ENCODE measurements at regions not wholly inside any gene's neighbourhood (a gene's known extent, or its start where the extent isn't known, plus 50 kb on each side); places are given as distances from the start of the nearest gene placed in this dataset.

GRCh38 chr3:170809007-170809974 lies 60.7 kb downstream of the RPL22L1 start (continued):
- TF ChIP-seq PRDM10 (IDR thresholded peaks at IDR 0.05; ENCODE audit: partially characterized antibody) (peak; percentile 11), IFI16 (CRISPR knock-in tag; IDR thresholded peaks at IDR 0.05) (no peak), RREB1 (CRISPR knock-in tag; IDR thresholded peaks at IDR 0.05) (peak; percentile 90; the same call in 1 of the 2 replicates), POLR3G (IDR thresholded peaks at IDR 0.05; ENCODE audit: extremely low read depth, insufficient read length, insufficient replicate concordance) (no peak), CTBP1 (IDR thresholded peaks at IDR 0.05; ENCODE audit: borderline replicate concordance) (peak; percentile 82), ZNF384 (IDR thresholded peaks at IDR 0.05; ENCODE audit: low read depth, low read length) (peak; percentile 8; the same call in 1 of the 2 replicates), DMBX1 (CRISPR knock-in tag; IDR thresholded peaks at IDR 0.05; ENCODE audit: borderline replicate concordance) (peak; percentile 79), GABPB1 (CRISPR knock-in tag; IDR thresholded peaks at IDR 0.05) (no peak), ZEB2 (IDR thresholded peaks at IDR 0.05) (0 out of 2 replicates have a peak, but pooled peaks have one; percentile 31)
- TF ChIP-seq, protein P1, sequence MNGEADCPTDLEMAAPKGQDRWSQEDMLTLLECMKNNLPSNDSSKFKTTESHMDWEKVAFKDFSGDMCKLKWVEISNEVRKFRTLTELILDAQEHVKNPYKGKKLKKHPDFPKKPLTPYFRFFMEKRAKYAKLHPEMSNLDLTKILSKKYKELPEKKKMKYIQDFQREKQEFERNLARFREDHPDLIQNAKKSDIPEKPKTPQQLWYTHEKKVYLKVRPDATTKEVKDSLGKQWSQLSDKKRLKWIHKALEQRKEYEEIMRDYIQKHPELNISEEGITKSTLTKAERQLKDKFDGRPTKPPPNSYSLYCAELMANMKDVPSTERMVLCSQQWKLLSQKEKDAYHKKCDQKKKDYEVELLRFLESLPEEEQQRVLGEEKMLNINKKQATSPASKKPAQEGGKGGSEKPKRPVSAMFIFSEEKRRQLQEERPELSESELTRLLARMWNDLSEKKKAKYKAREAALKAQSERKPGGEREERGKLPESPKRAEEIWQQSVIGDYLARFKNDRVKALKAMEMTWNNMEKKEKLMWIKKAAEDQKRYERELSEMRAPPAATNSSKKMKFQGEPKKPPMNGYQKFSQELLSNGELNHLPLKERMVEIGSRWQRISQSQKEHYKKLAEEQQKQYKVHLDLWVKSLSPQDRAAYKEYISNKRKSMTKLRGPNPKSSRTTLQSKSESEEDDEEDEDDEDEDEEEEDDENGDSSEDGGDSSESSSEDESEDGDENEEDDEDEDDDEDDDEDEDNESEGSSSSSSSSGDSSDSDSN (IDR thresholded peaks at IDR 0.05; ENCODE audit: borderline replicate concordance in 1 of 2, low read depth in 2 of 2, low read length in 2 of 2), result no peak
- TF ChIP-seq, protein P2, sequence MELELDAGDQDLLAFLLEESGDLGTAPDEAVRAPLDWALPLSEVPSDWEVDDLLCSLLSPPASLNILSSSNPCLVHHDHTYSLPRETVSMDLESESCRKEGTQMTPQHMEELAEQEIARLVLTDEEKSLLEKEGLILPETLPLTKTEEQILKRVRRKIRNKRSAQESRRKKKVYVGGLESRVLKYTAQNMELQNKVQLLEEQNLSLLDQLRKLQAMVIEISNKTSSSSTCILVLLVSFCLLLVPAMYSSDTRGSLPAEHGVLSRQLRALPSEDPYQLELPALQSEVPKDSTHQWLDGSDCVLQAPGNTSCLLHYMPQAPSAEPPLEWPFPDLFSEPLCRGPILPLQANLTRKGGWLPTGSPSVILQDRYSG (tag; conservative IDR thresholded peaks at IDR 0.05; ENCODE audit: low read depth), result no peak
- TF ChIP-seq, protein P3, sequence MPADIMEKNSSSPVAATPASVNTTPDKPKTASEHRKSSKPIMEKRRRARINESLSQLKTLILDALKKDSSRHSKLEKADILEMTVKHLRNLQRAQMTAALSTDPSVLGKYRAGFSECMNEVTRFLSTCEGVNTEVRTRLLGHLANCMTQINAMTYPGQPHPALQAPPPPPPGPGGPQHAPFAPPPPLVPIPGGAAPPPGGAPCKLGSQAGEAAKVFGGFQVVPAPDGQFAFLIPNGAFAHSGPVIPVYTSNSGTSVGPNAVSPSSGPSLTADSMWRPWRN (IDR thresholded peaks at IDR 0.05; ENCODE audit: low read depth), result no peak

Measured in K562 (cell line).